Cardiac muscle cell (in vitro differentiated cells and primary cell): ENCODE measurements at regions not wholly inside any gene's neighbourhood (a gene's known extent, or its start where the extent isn't known, plus 50 kb on each side); places are given as distances from the start of the nearest gene placed in this dataset.
"Not testable (repeated sequence)": the region's sequence is repeated elsewhere in the genome, so short reads cannot be mapped to it uniquely, and the experiment has no call there.

ENCODE experiments used
- DNase-seq, 2 donors: peaks; one replicate each; pipeline versions ENCODE4 v3.0.0 to v3.0.0-alpha.2; 2010 to 2017; ENCODE audit warnings: low read depth in 1 of 2, low spot score in 1 of 2
- H3K27ac ChIP-seq: fragments of 200-600 bp; sonication (generic); 2 replicates; pipeline ENCODE4 v1.5.1; 2016
- H3K27me3 ChIP-seq: fragments of 200-600 bp; sonication (generic); 2 replicates; pipeline ENCODE4 v1.6.0; 2016; ENCODE audit warnings: control low read depth
- H3K36me3 ChIP-seq: fragments of 200-600 bp; sonication (generic); 2 replicates; pipeline ENCODE4 v1.5.1; 2016; ENCODE audit warnings: control low read depth
- H3K4me1 ChIP-seq: fragments of 200-600 bp; sonication (generic); 2 replicates; pipeline ENCODE4 v1.8.1; 2017; ENCODE audit warnings: low read depth, mild to moderate bottlenecking, mixed run types
- H3K4me3 ChIP-seq: fragments of 200-600 bp; sonication (generic); 2 replicates; pipeline ENCODE4 v1.5.1; 2016; ENCODE audit warnings: mild to moderate bottlenecking
- H3K9me3 ChIP-seq: fragments of 200-600 bp; sonication (generic); 2 replicates; pipeline ENCODE4 v1.5.1; 2017; ENCODE audit warnings: low read depth, mild to moderate bottlenecking, control low read depth
- TF ChIP-seq, protein P1 (sequence below): IDR thresholded peaks from 2 replicates; pipeline ENCODE4 v1.5.1; 2012; ENCODE audit warnings: low read depth, mild to moderate bottlenecking, low read length

DNA sequence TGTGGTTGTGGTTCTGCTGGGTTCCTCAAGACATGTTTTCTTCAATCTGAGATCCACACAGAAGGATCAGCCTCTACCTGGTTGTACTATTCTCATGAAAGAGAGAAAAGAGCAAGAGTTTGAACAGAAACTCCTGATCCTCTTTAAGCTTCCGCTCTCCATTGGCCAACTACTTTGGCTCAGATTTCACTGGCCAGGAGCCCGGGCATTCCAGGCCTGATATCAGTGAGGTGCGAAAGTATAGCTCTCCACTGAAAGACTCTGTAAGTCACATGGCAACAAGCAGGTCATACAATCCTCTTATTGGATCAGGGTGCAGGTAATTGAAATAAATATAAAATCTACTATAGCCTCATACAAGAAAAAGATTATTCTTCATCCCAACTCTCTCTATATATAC is 920.5 kb downstream of the TLE4 start:
- Histone ChIP-seq H3K4me1 (no peaks in the 10 kb centered on the region), H3K27me3 (no peaks in the 10 kb centered on the region), H3K27ac (no peak overlapping the region), H3K9me3 (no peaks in the 10 kb centered on the region), H3K4me3 (no peak overlapping the region), H3K36me3 (no peaks in the 10 kb centered on the region)
- TF ChIP-seq, protein P1, sequence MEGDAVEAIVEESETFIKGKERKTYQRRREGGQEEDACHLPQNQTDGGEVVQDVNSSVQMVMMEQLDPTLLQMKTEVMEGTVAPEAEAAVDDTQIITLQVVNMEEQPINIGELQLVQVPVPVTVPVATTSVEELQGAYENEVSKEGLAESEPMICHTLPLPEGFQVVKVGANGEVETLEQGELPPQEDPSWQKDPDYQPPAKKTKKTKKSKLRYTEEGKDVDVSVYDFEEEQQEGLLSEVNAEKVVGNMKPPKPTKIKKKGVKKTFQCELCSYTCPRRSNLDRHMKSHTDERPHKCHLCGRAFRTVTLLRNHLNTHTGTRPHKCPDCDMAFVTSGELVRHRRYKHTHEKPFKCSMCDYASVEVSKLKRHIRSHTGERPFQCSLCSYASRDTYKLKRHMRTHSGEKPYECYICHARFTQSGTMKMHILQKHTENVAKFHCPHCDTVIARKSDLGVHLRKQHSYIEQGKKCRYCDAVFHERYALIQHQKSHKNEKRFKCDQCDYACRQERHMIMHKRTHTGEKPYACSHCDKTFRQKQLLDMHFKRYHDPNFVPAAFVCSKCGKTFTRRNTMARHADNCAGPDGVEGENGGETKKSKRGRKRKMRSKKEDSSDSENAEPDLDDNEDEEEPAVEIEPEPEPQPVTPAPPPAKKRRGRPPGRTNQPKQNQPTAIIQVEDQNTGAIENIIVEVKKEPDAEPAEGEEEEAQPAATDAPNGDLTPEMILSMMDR, result no peak
- DNase-seq, result peak; percentile 32 to 34

DNA sequence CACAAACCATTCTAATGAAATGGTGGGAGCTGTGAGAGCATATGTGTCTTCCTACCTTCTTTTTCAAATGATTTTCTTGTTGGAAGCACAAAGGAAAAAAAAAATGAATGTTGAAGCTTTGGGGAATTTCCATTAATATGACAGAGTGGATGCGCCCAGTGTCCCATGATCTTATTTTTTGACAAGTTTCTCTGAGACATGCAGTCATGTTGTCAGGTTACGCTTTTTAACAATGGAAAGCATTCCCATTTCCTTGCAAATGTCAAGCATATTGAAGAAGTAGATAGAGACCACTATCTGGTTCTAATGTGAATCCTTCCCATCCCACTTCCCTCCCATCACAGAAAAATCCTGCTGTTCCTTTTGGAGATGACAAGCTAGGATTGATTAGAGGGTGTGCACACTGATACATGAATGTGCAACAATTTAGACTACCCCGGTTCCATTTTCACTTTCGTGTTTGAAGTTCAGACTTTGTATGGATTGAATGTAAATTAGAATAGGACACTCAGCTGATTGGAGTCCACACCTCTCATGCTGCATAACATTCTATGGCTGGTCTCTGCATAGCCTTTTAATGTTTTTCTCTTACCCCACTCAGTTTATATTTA is 919.4 kb downstream of the TLE4 start:
- Histone ChIP-seq H3K27ac (no peak overlapping the region), H3K4me3 (no peak overlapping the region), H3K27me3 (no peaks in the 10 kb centered on the region), H3K9me3 (no peaks in the 10 kb centered on the region), H3K4me1 (no peaks in the 10 kb centered on the region), H3K36me3 (no peaks in the 10 kb centered on the region)
- DNase-seq, result no peak
- TF ChIP-seq, protein P1, result no peak

DNA sequence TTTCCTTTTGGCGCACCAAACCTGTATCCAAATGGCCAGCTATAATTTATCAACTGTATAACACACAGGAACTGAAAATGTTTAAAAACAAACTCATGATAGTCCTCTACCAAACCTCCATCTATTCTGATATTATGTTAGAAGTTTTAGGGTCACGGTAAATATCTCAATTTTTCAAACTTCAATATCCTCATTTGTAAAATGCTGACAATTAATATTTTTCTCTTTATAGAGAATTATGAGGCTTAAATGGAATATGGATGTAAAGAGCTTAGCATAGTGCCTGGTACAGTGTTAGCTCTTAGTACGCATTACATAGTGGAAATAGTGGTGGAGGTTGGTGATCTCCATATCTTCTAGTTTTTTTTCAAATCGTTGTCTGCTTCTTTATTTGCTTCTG is 917.6 kb downstream of the TLE4 start:
- Histone ChIP-seq H3K9me3 (no peaks in the 10 kb centered on the region), H3K4me3 (no peak overlapping the region), H3K36me3 (no peaks in the 10 kb centered on the region), H3K27ac (no peak overlapping the region), H3K4me1 (no peaks in the 10 kb centered on the region), H3K27me3 (no peaks in the 10 kb centered on the region)
- TF ChIP-seq, protein P1, result no peak
- DNase-seq, result no peak

DNA sequence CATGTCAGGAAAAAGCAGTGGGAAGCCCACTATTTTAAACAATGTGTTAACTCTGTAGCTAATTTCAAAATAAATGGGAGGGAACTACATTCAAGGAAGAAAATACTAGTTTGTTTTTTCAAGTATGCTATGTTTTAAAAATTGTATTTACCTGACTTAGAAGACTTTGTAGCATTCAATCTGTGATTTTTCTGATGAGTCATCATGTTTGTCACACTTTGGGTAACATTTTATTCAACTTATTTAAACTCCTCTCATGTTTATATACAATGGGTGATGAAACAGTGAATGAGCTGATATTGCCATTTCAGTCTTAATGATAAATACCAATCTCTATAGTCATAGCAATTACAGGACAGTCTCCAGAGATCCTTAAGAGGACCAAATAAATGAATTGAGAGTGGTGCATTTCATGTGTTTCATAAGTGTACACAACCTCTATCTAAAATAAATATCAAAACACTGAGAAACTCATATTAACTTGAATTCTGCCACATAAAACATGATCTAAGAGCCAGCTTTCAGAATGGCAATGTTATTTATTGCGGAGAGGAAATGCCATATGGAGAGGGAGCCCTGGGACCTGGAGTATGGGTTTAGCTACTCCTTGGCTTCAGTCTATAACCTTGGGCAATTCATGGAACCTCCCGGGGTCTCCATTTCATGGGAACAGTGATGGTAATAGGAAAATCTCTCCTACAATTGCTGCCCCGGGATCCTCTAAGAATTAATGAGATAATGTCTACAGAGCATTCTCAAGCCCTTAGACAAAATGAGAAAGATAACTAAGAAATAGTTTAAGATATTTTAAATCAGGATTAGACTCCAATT is 913.9 kb downstream of the TLE4 start:
- no peak for DNase-seq
- H3K27ac ChIP-seq, result no peak overlapping the region
- no peak overlapping the region for H3K4me3 ChIP-seq
- H3K36me3 ChIP-seq, result no peaks in the 10 kb centered on the region
- H3K9me3 ChIP-seq, result no peaks in the 10 kb centered on the region
- H3K4me1 ChIP-seq, result no peaks in the 10 kb centered on the region
- H3K27me3 ChIP-seq, result no peaks in the 10 kb centered on the region
- TF ChIP-seq, protein P1, result no peak

DNA sequence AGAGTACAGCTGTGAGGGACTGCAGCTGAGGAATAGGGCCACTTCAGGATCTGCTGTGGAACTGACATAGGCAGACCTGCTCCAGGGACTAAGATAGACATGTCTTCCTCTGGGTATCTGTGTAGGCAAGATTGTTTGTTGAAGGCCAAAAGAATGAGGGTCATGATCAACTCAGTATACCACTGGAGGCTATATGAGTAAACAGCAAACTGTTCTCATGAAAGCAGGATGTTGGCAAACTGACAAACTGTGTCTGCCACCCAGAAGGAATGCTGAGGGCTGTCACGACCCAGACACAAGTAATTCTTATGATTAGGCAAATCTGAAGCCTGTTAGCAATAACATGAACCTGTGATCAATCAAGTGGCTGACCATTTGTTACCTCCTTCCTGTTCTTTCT is 910.5 kb downstream of the TLE4 start:
- not testable (repeated sequence) for H3K27me3 ChIP-seq, DNase-seq, H3K27ac ChIP-seq, H3K36me3 ChIP-seq, H3K4me1 ChIP-seq, H3K4me3 ChIP-seq, H3K9me3 ChIP-seq

DNA sequence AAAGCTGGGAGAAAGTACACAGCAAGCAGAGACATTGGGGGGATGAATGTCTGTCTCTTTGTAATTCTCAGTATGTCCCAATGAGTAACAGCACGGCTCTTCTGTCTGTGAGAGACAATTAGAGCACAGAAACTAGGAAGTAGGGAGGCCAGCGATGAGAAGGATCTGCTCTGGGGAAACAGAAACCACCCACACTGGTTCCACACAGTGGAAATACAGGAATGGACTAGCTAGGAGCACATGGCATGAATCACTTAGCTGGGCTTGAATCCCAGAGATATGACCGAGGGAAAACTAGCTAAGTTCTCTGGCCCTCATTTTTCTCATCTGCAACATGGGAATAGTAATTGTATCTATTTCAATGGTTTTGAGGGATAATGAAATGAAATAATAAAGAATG is 895.9 kb downstream of the TLE4 start:
- H3K4me1 ChIP-seq, result no peaks in the 10 kb centered on the region
- peak in 1 of 2 donors; percentile 40 for DNase-seq
- no peak overlapping the region for H3K27ac ChIP-seq
- H3K9me3 ChIP-seq, result no peaks in the 10 kb centered on the region
- no peaks in the 10 kb centered on the region for H3K36me3 ChIP-seq
- TF ChIP-seq, protein P1, result no peak
- no peak overlapping the region for H3K4me3 ChIP-seq
- no peaks in the 10 kb centered on the region for H3K27me3 ChIP-seq
